GM19468 (cell line): ENCODE measurements at regions not wholly inside any gene's neighbourhood (a gene's known extent, or its start where the extent isn't known, plus 50 kb on each side); places are given as distances from the start of the nearest gene placed in this dataset.
"Not testable (repeated sequence)": the region's sequence is repeated elsewhere in the genome, so short reads cannot be mapped to it uniquely, and the experiment has no call there.

Experiments
- ATAC-seq: cut with Tn5 transposase; IDR thresholded peaks from one replicate; pipeline ENCODE4 v1.9.1; 2021; ENCODE audit warnings: mild to moderate bottlenecking, moderate library complexity, moderate number of reproducible peaks; ENCODE audit not compliant: unreplicated experiment; ENCODE audit errors: extremely low read depth

- no peak for ATAC-seq
Measured at GRCh38 chr5:91315701-91316100, 67.4 kb downstream of the ARRDC3 start.

- peak; percentile 41 for ATAC-seq
Measured at GRCh38 chr5:91313757-91314673, 69.1 kb downstream of the ARRDC3 start.

GRCh38 chr5:91312698-91313097 is 70.4 kb downstream of the ARRDC3 start:
- no peak for ATAC-seq

GRCh38 chr5:91311697-91312501 is 71.2 kb downstream of the ARRDC3 start:
- peak; percentile 89 for ATAC-seq

- ATAC-seq: no peak
Measured at GRCh38 chr5:91311168-91311696, 71.9 kb downstream of the ARRDC3 start.

- not testable (repeated sequence) for ATAC-seq
Measured at GRCh38 chr5:91308157-91308556, 75.0 kb downstream of the ARRDC3 start.

- ATAC-seq: no peak
Measured at GRCh38 chr5:91307048-91307447, 76.1 kb downstream of the ARRDC3 start.

- no peak for ATAC-seq
Measured at GRCh38 chr5:91306497-91306896, 76.6 kb downstream of the ARRDC3 start.

- ATAC-seq: no peak
Measured at GRCh38 chr5:91305640-91306039, 77.5 kb downstream of the ARRDC3 start.

- ATAC-seq: not testable (repeated sequence)
Measured at GRCh38 chr5:91304015-91304414, 79.1 kb downstream of the ARRDC3 start.

- ATAC-seq: no peak
Measured at GRCh38 chr5:91302958-91303357, 80.2 kb downstream of the ARRDC3 start.

GRCh38 chr5:91302305-91302704 is 80.8 kb downstream of the ARRDC3 start:
- no peak for ATAC-seq

- ATAC-seq: no peak
Measured at GRCh38 chr5:91301106-91301846, 81.8 kb downstream of the ARRDC3 start.

- ATAC-seq: no peak
Measured at GRCh38 chr5:91297994-91298393, 85.1 kb downstream of the ARRDC3 start.

GRCh38 chr5:91296674-91297143 is 86.4 kb downstream of the ARRDC3 start:
- ATAC-seq: no peak

- ATAC-seq: not testable (repeated sequence)
Measured at GRCh38 chr5:91296102-91296501, 87.0 kb downstream of the ARRDC3 start.

GRCh38 chr5:91293131-91293530 is 90.0 kb downstream of the ARRDC3 start:
- ATAC-seq: peak; percentile 84

GRCh38 chr5:91291628-91292569 is 91.2 kb downstream of the ARRDC3 start:
- ATAC-seq: no peak
